NT2/D1 (cell line): ENCODE measurements at regions not wholly inside any gene's neighbourhood (a gene's known extent, or its start where the extent isn't known, plus 50 kb on each side); places are given as distances from the start of the nearest gene placed in this dataset.
"Not testable (repeated sequence)": the region's sequence is repeated elsewhere in the genome, so short reads cannot be mapped to it uniquely, and the experiment has no call there.

Source experiments
- DNase-seq: peaks from one replicate; pipeline ENCODE4 v3.0.0-alpha.2; 2011; ENCODE audit warnings: low read depth, low spot score
- H3K27me3 ChIP-seq: 2 replicates; pipeline ENCODE4 v1.6.0; 2011; ENCODE audit warnings: mild to moderate bottlenecking; ENCODE audit not compliant: insufficient read length, insufficient read depth
- H3K36me3 ChIP-seq: 2 replicates; pipeline ENCODE4 v1.6.1; 2011; ENCODE audit warnings: mild to moderate bottlenecking, low read length, mixed read lengths; ENCODE audit not compliant: insufficient read depth, insufficient read length
- H3K4me1 ChIP-seq: 2 replicates; pipeline ENCODE4 v1.5.1; 2011; ENCODE audit not compliant: insufficient read depth, insufficient read length
- H3K4me3 ChIP-seq: 2 replicates; pipeline ENCODE4 v1.5.1; 2011; ENCODE audit warnings: low read depth; ENCODE audit not compliant: insufficient read length
- H3K9ac ChIP-seq: 2 replicates; pipeline ENCODE4 v1.6.0; 2011; ENCODE audit warnings: low read depth; ENCODE audit not compliant: insufficient read length
- H3K9me3 ChIP-seq: 2 replicates; pipeline ENCODE4 v1.5.1; 2011; ENCODE audit warnings: mild to moderate bottlenecking, low read length; ENCODE audit not compliant: insufficient read depth
- SUZ12 ChIP-seq: IDR thresholded peaks from 2 replicates; pipeline ENCODE4 v1.6.1; 2011; ENCODE audit not compliant: insufficient read length, insufficient read depth; ENCODE audit errors: extremely low read depth
- YY1 ChIP-seq: IDR thresholded peaks from 2 replicates; pipeline ENCODE4 v1.6.1; 2011; ENCODE audit not compliant: insufficient read length, insufficient read depth
- ZNF274 ChIP-seq: IDR thresholded peaks from 2 replicates; pipeline ENCODE4 v1.6.1; 2011; ENCODE audit warnings: mild to moderate bottlenecking, low read depth, low read length

DNA sequence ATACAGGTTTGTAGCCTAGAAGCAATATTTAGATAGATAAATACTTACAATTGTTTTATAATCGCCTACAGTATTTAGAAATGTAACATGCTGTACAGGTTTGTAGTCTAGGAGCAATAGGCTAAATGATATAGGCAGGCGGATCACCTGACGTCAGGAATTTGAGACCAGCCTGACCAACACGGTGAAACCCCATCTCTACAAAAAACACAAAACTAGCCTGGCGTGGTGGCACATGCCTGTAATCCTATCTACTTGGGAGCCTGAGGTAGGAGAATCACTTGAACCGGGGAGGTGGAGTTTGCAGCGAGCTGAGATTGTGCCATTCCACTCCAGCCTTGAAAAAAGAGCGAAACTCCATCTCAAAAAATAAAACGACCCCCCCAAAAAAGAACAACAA lies 375.2 kb upstream of the EPHA3 start:
- Histone ChIP-seq H3K27me3 (no peaks in the 10 kb centered on the region), H3K4me3 (no peak overlapping the region), H3K4me1 (no peaks in the 10 kb centered on the region), H3K36me3 (no peaks in the 10 kb centered on the region), H3K9me3 (no peaks in the 10 kb centered on the region), H3K9ac (no peak overlapping the region)
- no peak for DNase-seq
- TF ChIP-seq YY1 = no peak
- TF ChIP-seq SUZ12 = no peak
- TF ChIP-seq ZNF274 = no peak

DNA sequence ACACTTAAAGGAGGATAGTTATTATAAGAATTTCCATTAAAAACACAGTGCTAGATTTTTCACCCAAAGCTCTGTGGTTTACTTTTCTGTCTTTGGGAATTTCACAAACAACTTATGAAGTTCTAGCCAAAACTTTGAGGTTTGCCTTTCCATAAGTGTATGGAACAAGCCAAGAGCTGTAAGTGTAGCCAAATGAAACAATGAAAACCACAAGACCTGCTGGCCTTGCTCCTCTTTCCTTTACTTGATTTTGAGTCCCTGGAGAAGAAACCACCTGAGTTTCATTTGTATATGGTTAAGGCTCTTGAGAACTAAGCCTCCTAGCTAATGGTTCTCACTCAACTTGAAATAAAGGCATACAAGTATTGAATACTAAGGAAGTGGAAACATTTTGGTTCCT lies 365.3 kb upstream of the EPHA3 start:
- no peaks in the 10 kb centered on the region for H3K36me3 ChIP-seq
- H3K9ac ChIP-seq = no peak overlapping the region
- H3K4me1 ChIP-seq = no peaks in the 10 kb centered on the region
- H3K27me3 ChIP-seq = no peaks in the 10 kb centered on the region
- no peak overlapping the region for H3K4me3 ChIP-seq
- H3K9me3 ChIP-seq = no peaks in the 10 kb centered on the region
- no peak for TF ChIP-seq YY1
- no peak for TF ChIP-seq ZNF274
- no peak for TF ChIP-seq SUZ12
- no peak for DNase-seq

DNA sequence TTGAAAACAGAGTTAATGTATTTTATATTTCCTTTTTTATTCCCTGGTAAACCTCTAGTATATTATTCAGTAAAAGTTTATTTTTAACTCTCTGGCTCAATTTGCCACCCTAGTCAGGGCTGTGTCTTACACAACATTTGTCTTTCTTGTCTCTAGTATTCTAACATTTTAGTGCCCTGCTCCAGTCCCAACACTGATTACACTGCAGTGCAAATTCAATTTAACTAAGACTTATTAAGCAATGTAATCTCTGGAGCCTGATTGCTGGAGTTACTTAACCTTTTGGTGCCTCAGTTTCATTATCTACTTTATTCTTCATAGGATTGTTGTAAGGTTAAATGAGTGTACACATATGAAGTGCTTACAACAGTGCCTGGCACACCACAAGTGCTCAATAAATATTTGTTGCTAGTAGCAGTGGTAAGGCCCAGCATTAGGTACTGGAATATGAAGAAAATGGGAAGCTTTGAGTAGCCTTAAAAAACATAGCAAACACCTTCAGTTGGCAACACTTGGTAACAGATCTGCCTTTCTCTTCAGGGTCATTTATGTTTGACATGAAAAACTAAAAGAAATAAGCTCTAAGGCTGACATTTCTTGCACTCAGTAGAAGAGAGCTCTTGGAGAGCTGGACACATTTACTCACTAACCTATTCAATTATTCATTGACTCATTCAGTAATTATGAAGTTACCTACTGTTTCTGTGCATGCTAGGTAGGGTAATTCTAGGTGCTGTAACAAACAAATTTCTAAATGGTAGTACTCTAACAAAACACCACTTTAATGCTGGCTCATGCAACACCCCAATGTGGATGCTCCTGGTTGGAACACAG lies 364.5 kb upstream of the EPHA3 start:
- no peak overlapping the region for H3K9ac ChIP-seq
- H3K36me3 ChIP-seq = no peaks in the 10 kb centered on the region
- H3K27me3 ChIP-seq = no peaks in the 10 kb centered on the region
- H3K9me3 ChIP-seq = no peaks in the 10 kb centered on the region
- H3K4me1 ChIP-seq = no peaks in the 10 kb centered on the region
- H3K4me3 ChIP-seq = no peak overlapping the region
- no peak for DNase-seq
- TF ChIP-seq SUZ12 = no peak
- TF ChIP-seq YY1 = no peak
- no peak for TF ChIP-seq ZNF274

DNA sequence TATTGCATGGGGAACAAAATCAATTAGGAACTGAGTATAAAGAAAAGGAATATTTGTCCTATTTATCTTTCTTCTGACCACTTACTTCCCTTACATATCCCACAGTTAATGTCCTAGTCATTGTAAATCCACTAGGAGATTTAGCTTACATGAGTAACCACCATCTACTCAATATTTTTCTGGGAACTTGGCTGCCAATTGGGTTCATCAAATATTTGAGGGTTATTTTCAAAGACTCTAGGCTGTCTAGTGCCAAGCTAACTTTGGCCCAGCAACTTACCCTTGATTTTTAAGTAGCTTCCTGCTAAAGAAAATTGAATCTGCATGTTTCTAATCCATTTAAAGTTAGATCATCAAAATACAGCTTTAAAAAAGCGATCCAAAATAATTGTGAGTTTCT lies 362.5 kb upstream of the EPHA3 start:
- DNase-seq = no peak
- H3K36me3 ChIP-seq = no peaks in the 10 kb centered on the region
- H3K9me3 ChIP-seq = no peaks in the 10 kb centered on the region
- no peak for TF ChIP-seq YY1
- no peak for TF ChIP-seq ZNF274
- TF ChIP-seq SUZ12 = no peak
- no peaks in the 10 kb centered on the region for H3K27me3 ChIP-seq
- H3K4me3 ChIP-seq = no peak overlapping the region
- H3K9ac ChIP-seq = no peak overlapping the region
- H3K4me1 ChIP-seq = no peaks in the 10 kb centered on the region

DNA sequence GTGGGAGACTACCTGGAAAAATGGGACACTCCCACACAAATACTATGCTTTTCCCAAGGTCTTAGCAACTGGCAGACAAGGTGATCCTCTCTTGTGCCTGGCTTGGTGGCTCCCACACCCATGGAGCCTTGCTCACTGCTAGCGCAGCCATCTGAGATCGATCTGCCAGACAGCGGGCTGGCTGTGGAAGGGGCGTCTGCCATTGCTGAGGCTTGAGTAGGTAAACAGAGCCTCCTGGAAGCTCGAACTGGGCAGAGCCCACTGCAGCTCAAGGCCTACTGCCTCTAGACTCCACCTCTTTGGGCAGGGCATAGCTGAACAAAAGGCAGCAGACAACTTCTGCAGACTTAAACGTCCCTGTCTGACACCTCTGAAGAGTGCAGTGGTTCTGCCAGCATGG lies 360.3 kb upstream of the EPHA3 start:
- not testable (repeated sequence) for DNase-seq, H3K9me3 ChIP-seq, H3K27me3 ChIP-seq, H3K9ac ChIP-seq, H3K36me3 ChIP-seq, H3K4me3 ChIP-seq, H3K4me1 ChIP-seq

DNA sequence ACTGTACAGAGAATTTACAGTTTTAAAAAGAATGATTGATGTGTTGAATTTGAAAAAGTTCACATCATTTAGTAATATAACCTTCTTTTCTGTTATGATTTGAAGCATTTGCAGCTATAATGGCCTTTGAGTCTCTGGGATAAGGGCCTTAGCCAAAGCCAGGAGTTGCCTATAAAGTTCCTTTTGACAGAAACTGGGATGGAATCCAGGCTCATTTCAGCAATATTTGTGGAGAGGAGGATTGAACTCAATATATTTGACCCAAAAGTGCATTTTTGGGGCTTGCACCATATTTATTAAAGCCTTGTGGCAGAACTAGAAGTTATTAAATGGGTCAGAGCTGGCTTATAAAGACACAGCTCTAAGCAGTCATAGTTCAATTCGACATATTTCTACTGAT lies 348.7 kb upstream of the EPHA3 start:
- no peak for DNase-seq
- TF ChIP-seq SUZ12 (no peak), YY1 (no peak), ZNF274 (no peak)
- H3K36me3 ChIP-seq = no peaks in the 10 kb centered on the region
- H3K27me3 ChIP-seq = no peaks in the 10 kb centered on the region
- no peaks in the 10 kb centered on the region for H3K9me3 ChIP-seq
- no peaks in the 10 kb centered on the region for H3K4me1 ChIP-seq
- no peak overlapping the region for H3K4me3 ChIP-seq
- H3K9ac ChIP-seq = no peak overlapping the region

DNA sequence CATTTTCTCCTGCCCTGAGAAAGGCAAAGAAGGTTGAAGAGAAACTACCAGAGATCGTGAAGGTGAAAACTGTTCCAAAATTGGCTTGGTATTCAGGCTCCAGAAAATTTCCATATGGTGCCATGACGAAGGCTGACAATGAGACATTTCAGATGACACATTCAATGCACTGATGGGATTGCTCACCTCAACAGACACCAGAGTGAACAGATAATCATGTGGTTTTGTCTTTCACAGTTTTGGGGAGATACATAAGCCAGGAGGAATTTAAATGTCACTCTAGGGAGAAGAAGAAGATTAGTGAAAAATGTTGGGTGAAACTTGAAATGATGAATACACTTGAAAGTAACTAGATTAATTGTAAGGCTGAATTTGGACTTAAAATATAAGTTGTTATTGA lies 339.7 kb upstream of the EPHA3 start:
- no peaks in the 10 kb centered on the region for H3K27me3 ChIP-seq
- no peaks in the 10 kb centered on the region for H3K4me1 ChIP-seq
- no peak overlapping the region for H3K4me3 ChIP-seq
- no peak overlapping the region for H3K9ac ChIP-seq
- no peak for TF ChIP-seq SUZ12
- no peak for TF ChIP-seq YY1
- TF ChIP-seq ZNF274 = no peak
- H3K9me3 ChIP-seq = no peaks in the 10 kb centered on the region
- H3K36me3 ChIP-seq = no peaks in the 10 kb centered on the region
- DNase-seq = no peak

DNA sequence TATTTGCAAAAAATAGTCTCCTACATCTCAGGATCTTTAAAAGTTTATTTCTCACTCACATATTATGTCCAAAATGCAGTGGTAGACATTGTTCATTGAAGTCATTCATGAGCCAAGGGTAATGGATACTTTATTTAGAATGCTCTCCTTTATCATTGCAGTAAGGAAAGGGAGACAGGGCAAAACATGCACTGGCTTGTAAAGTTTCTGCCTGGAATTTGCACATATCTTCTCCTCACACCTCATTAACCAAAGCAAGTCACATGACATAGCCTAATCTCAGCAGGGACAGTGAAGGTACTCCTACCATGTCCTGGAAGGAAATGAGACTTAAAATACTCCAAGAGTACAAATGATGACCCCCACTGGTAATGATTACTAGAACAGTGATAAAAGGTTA lies 333.7 kb upstream of the EPHA3 start:
- Histone ChIP-seq H3K9ac (no peak overlapping the region), H3K36me3 (no peaks in the 10 kb centered on the region), H3K27me3 (no peaks in the 10 kb centered on the region), H3K9me3 (no peaks in the 10 kb centered on the region), H3K4me1 (no peaks in the 10 kb centered on the region), H3K4me3 (no peak overlapping the region)
- TF ChIP-seq SUZ12 (no peak), YY1 (no peak), ZNF274 (no peak)
- DNase-seq = no peak
